Endothelial cell of umbilical vein (primary cell): ENCODE measurements at regions not wholly inside any gene's neighbourhood (a gene's known extent, or its start where the extent isn't known, plus 50 kb on each side); places are given as distances from the start of the nearest gene placed in this dataset.
"Not testable (repeated sequence)": the region's sequence is repeated elsewhere in the genome, so short reads cannot be mapped to it uniquely, and the experiment has no call there.

Source experiments
- BruUV-seq: library from RNA; stranded (reverse); fragments of 400-500 nt; replicated peaks from 2 replicates; lab custom pipeline; 2021; lab: Mats Ljungman, UMichigan
- CTCF ChIA-PET: fragments of 300-600, 350-600 bp; sonication (Branson Sonifier 250); formaldehyde crosslinking; loops from one replicate; lab custom pipeline; 2021; ENCODE audit warnings: antibody characterized with exemption, inconsistent platforms; lab: Charles Lee
- POLR2A ChIA-PET: fragments of 300-600, 350-600 bp; sonication (Branson Sonifier 250); formaldehyde crosslinking; loops from one replicate; lab custom pipeline; 2021; ENCODE audit warnings: antibody characterized with exemption, inconsistent platforms; lab: Charles Lee
- DNase-seq: peaks from one replicate; pipeline ENCODE4 v3.0.0-alpha.2; 2011; ENCODE audit warnings: low read depth, low spot score
- FAIRE-seq: peaks from 2 replicates; lab custom pipeline; 2011; peaks lifted over from hg19 to GRCh38; lab: Jason Lieb, UNC
- H2AFZ ChIP-seq: 2 replicates; pipeline ENCODE4 v1.6.0; 2012; ENCODE audit warnings: low read depth, low read length, control low read depth, inconsistent platforms
- H3K27ac ChIP-seq: 2 replicates; pipeline ENCODE4 v1.5.1; 2011; ENCODE audit warnings: low read depth, mild to moderate bottlenecking, control low read depth, low read length, moderate library complexity; ENCODE audit not compliant: insufficient read depth
- H3K27me3 ChIP-seq, 2 experiments: 2 replicates each; pipeline versions ENCODE4 v1.6.0 to v1.6.1; 2011; ENCODE audit warnings: low read length in 2 of 2, mixed read lengths in 1 of 2; ENCODE audit not compliant: control insufficient read depth in 2 of 2, insufficient read depth in 2 of 2
- H3K36me3 ChIP-seq, 2 experiments: 2 replicates in 1 of 2; 3 replicates in 1 of 2; pipeline ENCODE4 v1.5.1; 2011; ENCODE audit warnings: low read length in 2 of 2, mild to moderate bottlenecking in 1 of 2, moderate library complexity in 1 of 2; ENCODE audit not compliant: control insufficient read depth in 2 of 2, insufficient read depth in 2 of 2; ENCODE audit errors: extremely low read depth in 1 of 2
- H3K4me1 ChIP-seq: 3 replicates; pipeline ENCODE4 v1.5.1; 2011; ENCODE audit warnings: mild to moderate bottlenecking, low read length; ENCODE audit not compliant: control insufficient read depth, insufficient read depth; ENCODE audit errors: extremely low read depth
- H3K4me2 ChIP-seq: 2 replicates; pipeline ENCODE4 v1.6.1; 2011; ENCODE audit warnings: low read length, control low read depth, mixed read lengths; ENCODE audit not compliant: insufficient read depth
- H3K4me3 ChIP-seq, 3 experiments: fragments of 200-600 bp in 1 of 3; sonication (generic), shearing (Covaris generic) in 1 of 3; replicated peaks in 1 of 3; 2 replicates each; pipeline ENCODE4 v1.5.1; 2011 to 2016; ENCODE audit warnings: control low read depth in 3 of 3, low read length in 3 of 3, mild to moderate bottlenecking in 2 of 3, inconsistent platforms in 1 of 3, low read depth in 1 of 3, moderate library complexity in 1 of 3; ENCODE audit not compliant: insufficient read depth in 1 of 3
- H3K79me2 ChIP-seq: 2 replicates; pipeline ENCODE4 v1.6.0; 2012; ENCODE audit warnings: low read length, inconsistent platforms; ENCODE audit not compliant: control insufficient read depth, insufficient read depth
- H3K9ac ChIP-seq: replicated peaks from 2 replicates; pipeline ENCODE3; 2011; ENCODE audit warnings: low read length, control low read depth; ENCODE audit not compliant: insufficient read depth; ENCODE audit errors: extremely low read depth
- H3K9me1 ChIP-seq: replicated peaks from 3 replicates; pipeline ENCODE4 v1.6.0; 2011; ENCODE audit warnings: mild to moderate bottlenecking, low read length; ENCODE audit not compliant: control insufficient read depth, insufficient read depth; ENCODE audit errors: extremely low read depth
- H3K9me3 ChIP-seq: replicated peaks from 2 replicates; pipeline ENCODE4 v1.5.1; 2012; ENCODE audit warnings: low read length, inconsistent platforms; ENCODE audit not compliant: control insufficient read depth, insufficient read depth
- H4K20me1 ChIP-seq: replicated peaks from 2 replicates; pipeline ENCODE3; 2011; ENCODE audit warnings: mild to moderate bottlenecking, low read length; ENCODE audit not compliant: control insufficient read depth, insufficient read depth; ENCODE audit errors: extremely low read depth
- POLR2AphosphoS5 ChIP-seq: IDR thresholded peaks from 2 replicates; pipeline ENCODE4 v1.6.1; 2012; ENCODE audit warnings: low read depth, mild to moderate bottlenecking, control low read depth, low read length, moderate library complexity; ENCODE audit not compliant: insufficient read depth
- dilution Hi-C: fragments of 300-500 bp; cut with MboI; formaldehyde crosslinking; loops from one replicate; pipeline ENCODE4 v1.15.0; 2019; ENCODE audit warnings: low sequenced_read_pairs; ENCODE audit not compliant: extremely low pct_ligation_motif_present
- intact Hi-C: fragments of 100-400 bp; cut with micrococcal nuclease; formaldehyde crosslinking; loops from one replicate; pipeline ENCODE4 v1.10.0; 2022
- TF ChIP-seq, protein P1 (sequence below), 2 donors: IDR thresholded peaks; 1 replicate in 1 of 2; 2 replicates in 1 of 2; pipeline ENCODE4 v1.5.1; 2011; ENCODE audit warnings: low read length in 2 of 2, mild to moderate bottlenecking in 2 of 2, moderate library complexity in 2 of 2, control low read depth in 1 of 2, inconsistent platforms in 1 of 2, low read depth in 1 of 2; ENCODE audit not compliant: insufficient read depth in 1 of 2; ENCODE audit errors: extremely low read depth in 1 of 2

DNA sequence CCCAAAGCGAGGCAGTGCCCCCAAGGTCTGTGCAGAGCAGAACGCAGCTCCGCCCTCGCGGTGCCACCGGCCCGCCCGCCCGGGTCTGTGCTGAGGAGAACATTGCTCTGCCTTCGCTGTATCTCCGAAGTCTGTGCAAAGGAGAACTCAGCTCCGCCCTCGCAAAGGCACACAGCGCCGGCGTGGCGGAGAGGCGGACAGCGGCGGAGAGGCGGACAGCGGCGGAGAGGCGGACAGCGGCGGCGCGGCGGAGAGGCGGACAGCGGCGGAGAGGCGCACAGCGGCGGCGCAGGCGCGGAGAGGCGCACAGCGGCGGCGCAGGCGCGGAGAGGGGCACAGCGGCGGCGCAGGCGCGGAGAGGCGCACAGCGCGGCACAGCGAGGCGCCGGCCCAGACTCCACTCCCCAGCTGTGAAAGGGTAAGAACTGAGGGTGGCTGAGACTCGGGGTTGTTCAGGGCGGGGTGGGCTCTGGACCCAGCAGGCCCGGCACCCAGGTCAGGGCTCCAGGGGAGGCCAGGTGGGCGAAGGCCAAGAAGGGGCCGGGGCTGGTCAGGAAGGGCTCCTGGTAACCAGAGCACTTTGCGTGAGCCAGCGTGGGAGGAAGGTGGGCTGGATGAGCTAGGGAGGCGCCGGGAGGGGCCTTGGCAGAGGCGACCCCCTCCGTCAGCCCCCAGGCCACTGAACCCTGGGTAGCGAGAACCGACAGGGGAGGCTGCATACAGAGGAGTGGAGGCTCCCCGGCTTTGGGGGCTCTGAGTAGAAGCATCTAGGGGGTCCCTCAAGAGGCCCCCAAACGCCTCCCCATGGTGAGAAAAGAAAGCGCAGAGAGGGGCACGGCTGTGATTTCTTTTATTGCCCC is 53.4 kb downstream of the VPREB1 start:
- H3K27me3 ChIP-seq, H3K9me1 ChIP-seq, H3K9ac ChIP-seq, H3K9me3 ChIP-seq, intact Hi-C loops, dilution Hi-C loops, POLR2A ChIA-PET, CTCF ChIA-PET, BruUV-seq, FAIRE-seq, H4K20me1 ChIP-seq, H3K36me3 ChIP-seq, H3K4me1 ChIP-seq: not testable (repeated sequence)
- peak overlapping the region; percentile 89 for H2AFZ ChIP-seq
- H3K27ac ChIP-seq: peak overlapping the region; percentile 37
- peak; percentile 79 for DNase-seq
- TF ChIP-seq POLR2AphosphoS5: peak; percentile 17
- TF ChIP-seq, protein P1, sequence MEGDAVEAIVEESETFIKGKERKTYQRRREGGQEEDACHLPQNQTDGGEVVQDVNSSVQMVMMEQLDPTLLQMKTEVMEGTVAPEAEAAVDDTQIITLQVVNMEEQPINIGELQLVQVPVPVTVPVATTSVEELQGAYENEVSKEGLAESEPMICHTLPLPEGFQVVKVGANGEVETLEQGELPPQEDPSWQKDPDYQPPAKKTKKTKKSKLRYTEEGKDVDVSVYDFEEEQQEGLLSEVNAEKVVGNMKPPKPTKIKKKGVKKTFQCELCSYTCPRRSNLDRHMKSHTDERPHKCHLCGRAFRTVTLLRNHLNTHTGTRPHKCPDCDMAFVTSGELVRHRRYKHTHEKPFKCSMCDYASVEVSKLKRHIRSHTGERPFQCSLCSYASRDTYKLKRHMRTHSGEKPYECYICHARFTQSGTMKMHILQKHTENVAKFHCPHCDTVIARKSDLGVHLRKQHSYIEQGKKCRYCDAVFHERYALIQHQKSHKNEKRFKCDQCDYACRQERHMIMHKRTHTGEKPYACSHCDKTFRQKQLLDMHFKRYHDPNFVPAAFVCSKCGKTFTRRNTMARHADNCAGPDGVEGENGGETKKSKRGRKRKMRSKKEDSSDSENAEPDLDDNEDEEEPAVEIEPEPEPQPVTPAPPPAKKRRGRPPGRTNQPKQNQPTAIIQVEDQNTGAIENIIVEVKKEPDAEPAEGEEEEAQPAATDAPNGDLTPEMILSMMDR (IDR thresholded peaks at IDR 0.05; ENCODE audit: extremely low read depth in 1 of 2, insufficient read depth in 1 of 2, low read depth in 1 of 2, low read length in 2 of 2): peak in 1 of 2 donors; percentile 40
- H3K79me2 ChIP-seq: peaks cover 21% of the 10 kb centered on the region
- H3K4me3 ChIP-seq: peak overlapping the region; percentile 77 to 84 (median 77)
- H3K4me2 ChIP-seq: peak overlapping the region; percentile 25

DNA sequence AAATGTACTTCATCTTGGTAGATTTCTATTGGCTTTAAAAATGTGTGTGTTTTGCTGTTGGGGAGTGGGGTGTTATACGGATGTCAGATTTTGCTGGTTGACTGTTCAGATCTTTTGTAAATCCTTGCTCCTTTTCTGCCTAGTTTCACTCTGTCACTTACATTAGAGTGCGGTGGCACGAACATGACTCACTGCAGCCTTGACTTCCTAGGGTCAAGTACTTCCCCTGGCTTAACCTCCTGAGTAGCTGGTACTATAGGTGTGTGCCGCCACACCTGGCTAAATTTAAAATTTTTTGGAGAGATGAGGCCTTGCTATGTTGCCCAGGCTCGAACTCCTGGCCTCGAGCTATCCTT is 54.0 kb downstream of the VPREB1 start:
- FAIRE-seq, CTCF ChIA-PET, POLR2A ChIA-PET: not testable (repeated sequence)

DNA sequence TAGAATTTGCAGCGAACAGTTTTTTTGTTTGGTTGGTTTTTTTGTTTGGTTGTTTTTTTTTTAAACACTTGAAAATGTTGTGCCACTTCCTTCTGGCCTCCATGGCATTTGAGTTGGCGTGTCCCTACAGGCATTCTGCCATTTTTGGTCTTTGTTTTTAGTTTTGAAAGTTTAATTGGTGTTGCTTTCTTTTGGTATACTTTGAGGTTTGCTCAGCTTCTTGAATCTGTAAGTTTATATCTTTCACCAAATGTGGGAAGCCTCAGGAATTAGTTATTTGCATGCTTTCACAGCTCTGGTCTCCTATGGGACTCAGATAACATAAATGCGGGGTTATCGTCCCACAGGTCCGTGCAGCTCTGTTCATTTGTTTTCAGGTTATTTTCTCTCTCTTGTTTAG is 55.9 kb downstream of the VPREB1 start:
- intact Hi-C loops, H3K4me1 ChIP-seq, H3K36me3 ChIP-seq, H3K9ac ChIP-seq, H3K4me3 ChIP-seq, H3K9me3 ChIP-seq, dilution Hi-C loops, H3K27ac ChIP-seq, FAIRE-seq, DNase-seq, H3K27me3 ChIP-seq, BruUV-seq, H4K20me1 ChIP-seq, H3K4me2 ChIP-seq, H3K9me1 ChIP-seq, CTCF ChIA-PET, POLR2A ChIA-PET, H2AFZ ChIP-seq: not testable (repeated sequence)
- peaks cover 24% of the 10 kb centered on the region for H3K79me2 ChIP-seq

More for the DNA sequence above, 54.0 kb downstream of the VPREB1 start:
- dilution Hi-C loops, H3K9me1 ChIP-seq, H3K27me3 ChIP-seq, H3K27ac ChIP-seq, intact Hi-C loops, H4K20me1 ChIP-seq, DNase-seq, H3K9ac ChIP-seq, H3K9me3 ChIP-seq, H3K36me3 ChIP-seq, H2AFZ ChIP-seq, BruUV-seq, H3K4me1 ChIP-seq: not testable (repeated sequence)
- H3K4me3 ChIP-seq: peak overlapping the region; percentile 77 to 84 (median 77)
- peak overlapping the region; percentile 25 for H3K4me2 ChIP-seq
- H3K79me2 ChIP-seq: peaks cover 24% of the 10 kb centered on the region
